Liver (tissue), 8 donors: ENCODE measurements at regions not wholly inside any gene's neighbourhood (a gene's known extent, or its start where the extent isn't known, plus 50 kb on each side); places are given as distances from the start of the nearest gene placed in this dataset.

Source experiments
- DNase-seq: peaks from one replicate; pipeline ENCODE4 v3.0.0-alpha.2; 2017; ENCODE audit warnings: low spot score
- H3K27ac ChIP-seq, 2 donors: one replicate each; pipeline ENCODE4 v1.7.0; 2013; ENCODE audit warnings: inconsistent platforms in 2 of 2, low read length in 2 of 2, control low read depth in 1 of 2, low read depth in 1 of 2, mild to moderate bottlenecking in 1 of 2
- H3K27me3 ChIP-seq, 4 donors: one replicate each; pipeline versions ENCODE4 v1.6.1 to v1.7.0; 2013; ENCODE audit warnings: low read length in 3 of 4, inconsistent platforms in 1 of 4, mild to moderate bottlenecking in 1 of 4, moderate library complexity in 1 of 4; ENCODE audit not compliant: control insufficient read depth in 4 of 4, insufficient read depth in 4 of 4
- H3K36me3 ChIP-seq, 4 donors: one replicate each; pipeline versions ENCODE4 v1.6.1 to v1.7.0; 2013; ENCODE audit warnings: low read length in 3 of 4, mild to moderate bottlenecking in 3 of 4, low read depth in 1 of 4, moderate library complexity in 1 of 4; ENCODE audit not compliant: control insufficient read depth in 4 of 4, insufficient read depth in 3 of 4
- H3K4me1 ChIP-seq, 4 donors: one replicate each; pipeline versions ENCODE4 v1.6.1 to v1.7.0; 2013; ENCODE audit warnings: low read length in 3 of 4, mild to moderate bottlenecking in 3 of 4, moderate library complexity in 1 of 4; ENCODE audit not compliant: control insufficient read depth in 4 of 4, insufficient read depth in 4 of 4
- H3K4me3 ChIP-seq, 3 donors: one replicate each; pipeline versions ENCODE4 v1.6.1 to v1.7.0; 2013; ENCODE audit warnings: low read length in 3 of 3, control low read depth in 1 of 3, low read depth in 1 of 3, mild to moderate bottlenecking in 1 of 3
- H3K9ac ChIP-seq, 2 donors: one replicate each; pipeline ENCODE4 v1.7.0; 2013; ENCODE audit warnings: low read length in 2 of 2, mild to moderate bottlenecking in 2 of 2, moderate library complexity in 2 of 2, control low read depth in 1 of 2, low read depth in 1 of 2
- H3K9me3 ChIP-seq, 4 donors: one replicate each; pipeline versions ENCODE4 v1.6.1 to v1.7.0; 2013; ENCODE audit warnings: low read length in 3 of 4; ENCODE audit not compliant: control insufficient read depth in 4 of 4
- EGR1 ChIP-seq, 2 donors: IDR thresholded peaks; 2 replicates each; pipeline ENCODE4 v1.6.1; 2016 to 2018; ENCODE audit warnings: antibody characterized with exemption in 2 of 2, low read depth in 2 of 2
- FOXA1 ChIP-seq: IDR thresholded peaks from 2 replicates; pipeline ENCODE4 v1.6.1; 2016; ENCODE audit warnings: antibody characterized with exemption
- FOXA2 ChIP-seq: IDR thresholded peaks from 2 replicates; pipeline ENCODE4 v1.6.1; 2016; ENCODE audit warnings: antibody characterized with exemption
- GABPA ChIP-seq, 2 donors: IDR thresholded peaks in 1 of 2; conservative IDR thresholded peaks in 1 of 2; 2 replicates each; pipeline ENCODE4 v1.6.1; 2016; ENCODE audit warnings: antibody characterized with exemption in 2 of 2, mild to moderate bottlenecking in 1 of 2, moderate library complexity in 1 of 2
- HNF4A ChIP-seq, 2 donors: conservative IDR thresholded peaks; 2 replicates each; pipeline ENCODE4 v1.6.1; 2016; ENCODE audit warnings: antibody characterized with exemption in 2 of 2, mild to moderate bottlenecking in 2 of 2
- HNF4G ChIP-seq: IDR thresholded peaks from 2 replicates; pipeline ENCODE4 v1.6.1; 2016; ENCODE audit warnings: antibody characterized with exemption
- JUND ChIP-seq, 2 donors: IDR thresholded peaks; 2 replicates each; pipeline ENCODE4 v1.6.1; 2016; ENCODE audit warnings: antibody characterized with exemption in 2 of 2
- NR2F2 ChIP-seq: IDR thresholded peaks from 2 replicates; pipeline ENCODE4 v1.6.1; 2016; ENCODE audit warnings: antibody characterized with exemption
- RAD21 ChIP-seq, 2 donors: IDR thresholded peaks; 2 replicates each; pipeline ENCODE4 v1.6.1; 2016; ENCODE audit warnings: antibody characterized with exemption in 2 of 2, mild to moderate bottlenecking in 2 of 2
- RXRA ChIP-seq, 2 donors: IDR thresholded peaks; 2 replicates each; pipeline ENCODE4 v1.6.1; 2017 to 2018; ENCODE audit warnings: antibody characterized with exemption in 2 of 2, mild to moderate bottlenecking in 1 of 2
- SP1 ChIP-seq: IDR thresholded peaks from 2 replicates; pipeline ENCODE4 v1.6.1; 2018; ENCODE audit warnings: antibody characterized with exemption, mild to moderate bottlenecking
- TAF1 ChIP-seq: conservative IDR thresholded peaks from 2 replicates; pipeline ENCODE4 v1.6.1; 2016; ENCODE audit warnings: antibody characterized with exemption, mild to moderate bottlenecking
- WGBS: extraction: QIAGEN DNeasy Blood & Tissue Kit; methylation state at CpG from one replicate; pipeline ENCODE4 v1.1.7; 2013; 5-methylcytosine and 5-hydroxymethylcytosine counted together
- TF ChIP-seq, protein P1 (sequence below): IDR thresholded peaks from 2 replicates; pipeline ENCODE4 v1.6.1; 2016; ENCODE audit warnings: antibody characterized with exemption
- TF ChIP-seq, protein P2 (sequence below): IDR thresholded peaks from 2 replicates; pipeline ENCODE4 v1.6.1; 2016; ENCODE audit warnings: antibody characterized with exemption, mild to moderate bottlenecking
- TF ChIP-seq, protein P3 (sequence below): fragments of 150-350 bp; IDR thresholded peaks from 2 replicates; pipeline ENCODE4 v1.5.1; 2017; ENCODE audit warnings: improper control_type of control experiment, low read depth, low read length; ENCODE audit not compliant: missing input control
- TF ChIP-seq, protein P4 (sequence below): IDR thresholded peaks from 2 replicates; pipeline ENCODE4 v1.6.1; 2016; ENCODE audit warnings: antibody characterized with exemption
- TF ChIP-seq, protein P5 (sequence below): IDR thresholded peaks from 2 replicates; pipeline ENCODE4 v1.6.1; 2016; ENCODE audit warnings: antibody characterized with exemption
- donor health status: healthy.
- donor health status: healthy.
- donor health status: healthy.
- donor health status: healthy.
- donor health status: healthy.

DNA sequence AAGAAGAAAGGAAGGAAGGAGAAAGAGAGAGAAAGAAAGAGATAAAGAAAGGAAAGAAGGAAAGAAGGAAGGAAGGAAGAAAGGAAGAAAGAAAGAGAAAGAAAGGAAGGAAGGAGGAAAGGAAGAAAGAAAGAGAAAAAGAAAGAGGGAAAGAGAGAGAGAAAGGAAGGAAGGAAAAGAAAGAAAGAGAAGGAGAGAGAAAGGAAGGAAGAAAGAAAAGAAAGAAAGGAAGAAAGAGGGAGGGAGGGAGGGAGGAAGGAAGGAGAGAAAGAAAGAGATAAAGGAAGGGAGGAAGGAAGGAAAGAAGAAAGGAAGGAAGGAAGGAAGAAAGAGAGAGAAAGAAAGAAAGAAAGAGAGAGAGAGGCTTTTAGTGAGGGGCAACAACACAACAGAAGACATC lies 135.1 kb upstream of the VSTM2B start:
- no peak for DNase-seq
- no peak overlapping the region for H3K9ac ChIP-seq
- H3K27me3 ChIP-seq = no peaks in the 10 kb centered on the region
- H3K4me1 ChIP-seq = no peaks in the 10 kb centered on the region
- no peak overlapping the region for H3K4me3 ChIP-seq
- peaks cover 0 to 14% (median 10%) of the 10 kb centered on the region in 4 donors for H3K9me3 ChIP-seq
- H3K36me3 ChIP-seq = no peaks in the 10 kb centered on the region
- TF ChIP-seq, protein P1, sequence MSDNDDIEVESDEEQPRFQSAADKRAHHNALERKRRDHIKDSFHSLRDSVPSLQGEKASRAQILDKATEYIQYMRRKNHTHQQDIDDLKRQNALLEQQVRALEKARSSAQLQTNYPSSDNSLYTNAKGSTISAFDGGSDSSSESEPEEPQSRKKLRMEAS = no peak
- TF ChIP-seq HNF4A (conservative IDR thresholded peaks at IDR 0.05) (no peak), FOXA1 (no peak), GABPA (IDR thresholded peaks at IDR 0.05 in 1 of 2, conservative IDR thresholded peaks at IDR 0.05 in 1 of 2) (no peak), RXRA (IDR thresholded peaks at IDR 0.05) (no peak), SP1 (no peak), FOXA2 (no peak), NR2F2 (no peak)
- TF ChIP-seq, protein P2, sequence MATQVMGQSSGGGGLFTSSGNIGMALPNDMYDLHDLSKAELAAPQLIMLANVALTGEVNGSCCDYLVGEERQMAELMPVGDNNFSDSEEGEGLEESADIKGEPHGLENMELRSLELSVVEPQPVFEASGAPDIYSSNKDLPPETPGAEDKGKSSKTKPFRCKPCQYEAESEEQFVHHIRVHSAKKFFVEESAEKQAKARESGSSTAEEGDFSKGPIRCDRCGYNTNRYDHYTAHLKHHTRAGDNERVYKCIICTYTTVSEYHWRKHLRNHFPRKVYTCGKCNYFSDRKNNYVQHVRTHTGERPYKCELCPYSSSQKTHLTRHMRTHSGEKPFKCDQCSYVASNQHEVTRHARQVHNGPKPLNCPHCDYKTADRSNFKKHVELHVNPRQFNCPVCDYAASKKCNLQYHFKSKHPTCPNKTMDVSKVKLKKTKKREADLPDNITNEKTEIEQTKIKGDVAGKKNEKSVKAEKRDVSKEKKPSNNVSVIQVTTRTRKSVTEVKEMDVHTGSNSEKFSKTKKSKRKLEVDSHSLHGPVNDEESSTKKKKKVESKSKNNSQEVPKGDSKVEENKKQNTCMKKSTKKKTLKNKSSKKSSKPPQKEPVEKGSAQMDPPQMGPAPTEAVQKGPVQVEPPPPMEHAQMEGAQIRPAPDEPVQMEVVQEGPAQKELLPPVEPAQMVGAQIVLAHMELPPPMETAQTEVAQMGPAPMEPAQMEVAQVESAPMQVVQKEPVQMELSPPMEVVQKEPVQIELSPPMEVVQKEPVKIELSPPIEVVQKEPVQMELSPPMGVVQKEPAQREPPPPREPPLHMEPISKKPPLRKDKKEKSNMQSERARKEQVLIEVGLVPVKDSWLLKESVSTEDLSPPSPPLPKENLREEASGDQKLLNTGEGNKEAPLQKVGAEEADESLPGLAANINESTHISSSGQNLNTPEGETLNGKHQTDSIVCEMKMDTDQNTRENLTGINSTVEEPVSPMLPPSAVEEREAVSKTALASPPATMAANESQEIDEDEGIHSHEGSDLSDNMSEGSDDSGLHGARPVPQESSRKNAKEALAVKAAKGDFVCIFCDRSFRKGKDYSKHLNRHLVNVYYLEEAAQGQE = no peak
- TF ChIP-seq, protein P3, sequence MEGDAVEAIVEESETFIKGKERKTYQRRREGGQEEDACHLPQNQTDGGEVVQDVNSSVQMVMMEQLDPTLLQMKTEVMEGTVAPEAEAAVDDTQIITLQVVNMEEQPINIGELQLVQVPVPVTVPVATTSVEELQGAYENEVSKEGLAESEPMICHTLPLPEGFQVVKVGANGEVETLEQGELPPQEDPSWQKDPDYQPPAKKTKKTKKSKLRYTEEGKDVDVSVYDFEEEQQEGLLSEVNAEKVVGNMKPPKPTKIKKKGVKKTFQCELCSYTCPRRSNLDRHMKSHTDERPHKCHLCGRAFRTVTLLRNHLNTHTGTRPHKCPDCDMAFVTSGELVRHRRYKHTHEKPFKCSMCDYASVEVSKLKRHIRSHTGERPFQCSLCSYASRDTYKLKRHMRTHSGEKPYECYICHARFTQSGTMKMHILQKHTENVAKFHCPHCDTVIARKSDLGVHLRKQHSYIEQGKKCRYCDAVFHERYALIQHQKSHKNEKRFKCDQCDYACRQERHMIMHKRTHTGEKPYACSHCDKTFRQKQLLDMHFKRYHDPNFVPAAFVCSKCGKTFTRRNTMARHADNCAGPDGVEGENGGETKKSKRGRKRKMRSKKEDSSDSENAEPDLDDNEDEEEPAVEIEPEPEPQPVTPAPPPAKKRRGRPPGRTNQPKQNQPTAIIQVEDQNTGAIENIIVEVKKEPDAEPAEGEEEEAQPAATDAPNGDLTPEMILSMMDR = no peak
- TF ChIP-seq, protein P4, sequence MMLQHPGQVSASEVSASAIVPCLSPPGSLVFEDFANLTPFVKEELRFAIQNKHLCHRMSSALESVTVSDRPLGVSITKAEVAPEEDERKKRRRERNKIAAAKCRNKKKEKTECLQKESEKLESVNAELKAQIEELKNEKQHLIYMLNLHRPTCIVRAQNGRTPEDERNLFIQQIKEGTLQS = no peak
- TF ChIP-seq, protein P5, sequence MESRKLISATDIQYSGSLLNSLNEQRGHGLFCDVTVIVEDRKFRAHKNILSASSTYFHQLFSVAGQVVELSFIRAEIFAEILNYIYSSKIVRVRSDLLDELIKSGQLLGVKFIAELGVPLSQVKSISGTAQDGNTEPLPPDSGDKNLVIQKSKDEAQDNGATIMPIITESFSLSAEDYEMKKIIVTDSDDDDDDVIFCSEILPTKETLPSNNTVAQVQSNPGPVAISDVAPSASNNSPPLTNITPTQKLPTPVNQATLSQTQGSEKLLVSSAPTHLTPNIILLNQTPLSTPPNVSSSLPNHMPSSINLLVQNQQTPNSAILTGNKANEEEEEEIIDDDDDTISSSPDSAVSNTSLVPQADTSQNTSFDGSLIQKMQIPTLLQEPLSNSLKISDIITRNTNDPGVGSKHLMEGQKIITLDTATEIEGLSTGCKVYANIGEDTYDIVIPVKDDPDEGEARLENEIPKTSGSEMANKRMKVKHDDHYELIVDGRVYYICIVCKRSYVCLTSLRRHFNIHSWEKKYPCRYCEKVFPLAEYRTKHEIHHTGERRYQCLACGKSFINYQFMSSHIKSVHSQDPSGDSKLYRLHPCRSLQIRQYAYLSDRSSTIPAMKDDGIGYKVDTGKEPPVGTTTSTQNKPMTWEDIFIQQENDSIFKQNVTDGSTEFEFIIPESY = no peak
- H3K27ac ChIP-seq = no peak overlapping the region

DNA sequence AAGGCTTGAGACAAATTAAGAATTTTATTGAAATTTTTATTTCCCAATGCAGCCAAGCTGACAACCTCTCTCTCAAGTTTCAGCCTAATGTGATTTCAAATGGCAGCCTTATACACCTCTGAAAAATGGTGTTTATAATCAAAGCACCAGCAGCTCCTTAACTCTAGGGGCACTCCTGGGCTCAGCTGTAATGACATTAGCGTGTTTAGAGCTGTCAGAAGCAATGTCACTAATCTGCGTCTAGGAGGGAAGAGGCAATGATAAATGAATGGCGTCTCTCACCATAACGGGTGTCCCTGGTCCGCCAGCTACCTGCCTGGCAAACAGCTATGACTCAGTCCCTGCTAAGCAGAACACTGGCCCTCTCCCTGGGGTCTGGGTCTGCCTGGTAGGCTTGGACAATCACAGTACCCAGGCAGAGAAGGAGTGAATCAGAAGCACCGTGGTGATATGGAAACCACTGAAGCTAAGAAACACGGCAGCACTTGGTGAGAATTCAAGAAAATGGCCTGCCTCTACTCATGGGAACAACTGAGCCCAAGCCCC lies 131.8 kb upstream of the VSTM2B start:
- Histone ChIP-seq H3K4me3 (no peak overlapping the region), H3K9ac (no peak overlapping the region), H3K27ac (no peak overlapping the region), H3K27me3 (no peaks in the 10 kb centered on the region), H3K36me3 (no peaks in the 10 kb centered on the region), H3K4me1 (no peaks in the 10 kb centered on the region), H3K9me3 (peaks cover 0 to 14% (median 10%) of the 10 kb centered on the region in 4 donors)
- no peak for DNase-seq
- 59% methylated on average over 7 of the region's 7 CpGs for WGBS
- TF ChIP-seq RXRA (IDR thresholded peaks at IDR 0.05) (no peak), GABPA (IDR thresholded peaks at IDR 0.05 in 1 of 2, conservative IDR thresholded peaks at IDR 0.05 in 1 of 2) (no peak), TAF1 (no peak), NR2F2 (no peak), FOXA1 (no peak), JUND (IDR thresholded peaks at IDR 0.05) (no peak), RAD21 (IDR thresholded peaks at IDR 0.05) (no peak), HNF4G (no peak), FOXA2 (no peak), EGR1 (IDR thresholded peaks at IDR 0.05; ENCODE audit: low read depth in 2 of 2) (no peak), SP1 (no peak)
- TF ChIP-seq, protein P5 = no peak
- TF ChIP-seq, protein P3 = no peak
- TF ChIP-seq, protein P1 = no peak
- TF ChIP-seq, protein P4 = no peak
